ENCODE measurements at regions not wholly inside any gene's neighbourhood (a gene's known extent, or its start where the extent isn't known, plus 50 kb on each side); places are given as distances from the start of the nearest gene placed in this dataset.

DNA sequence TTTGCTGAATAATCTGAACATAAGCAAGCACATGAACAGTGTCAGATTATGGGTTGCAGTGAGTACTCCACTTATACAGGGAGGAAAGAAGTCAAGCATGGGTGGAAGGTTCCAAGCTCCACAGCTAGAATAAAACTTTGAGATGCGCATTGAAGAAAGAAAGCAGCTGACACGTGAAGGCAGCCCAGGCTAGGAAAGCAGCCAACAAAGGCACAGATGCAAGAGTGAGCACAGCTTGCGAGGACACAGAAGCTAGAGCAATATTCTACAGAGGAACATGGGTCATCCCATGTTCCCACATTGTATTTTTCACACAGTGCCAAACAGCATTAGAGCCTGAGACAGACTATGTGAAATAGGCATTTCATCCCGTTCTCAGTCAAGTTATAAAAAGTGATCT lies 194.6 kb upstream of the TBX20 start:
- no peaks in the 10 kb centered on the region for H3K4me1 ChIP-seq (ENCODE audit: insufficient read depth, low read length)
- H3K27me3 ChIP-seq (ENCODE audit: insufficient read depth, low read length), result no peaks in the 10 kb centered on the region
- H2AFZ ChIP-seq (ENCODE audit: low read depth, low read length), result no peak overlapping the region
- H3K9me3 ChIP-seq (ENCODE audit: low read length), result no peaks in the 10 kb centered on the region
- no peak overlapping the region for H3K4me3 ChIP-seq (ENCODE audit: low read length)
- no peaks in the 10 kb centered on the region for H3K36me3 ChIP-seq (ENCODE audit: insufficient read depth, low read length)

GRCh38 chr7:35446091-35446490 lies 192.2 kb upstream of the TBX20 start:
- H3K27me3 ChIP-seq (ENCODE audit: insufficient read depth, low read length), result no peaks in the 10 kb centered on the region
- H3K36me3 ChIP-seq (ENCODE audit: insufficient read depth, low read length), result no peaks in the 10 kb centered on the region
- H3K4me1 ChIP-seq (ENCODE audit: insufficient read depth, low read length), result no peaks in the 10 kb centered on the region
- H3K4me3 ChIP-seq (ENCODE audit: low read length), result no peak overlapping the region
- no peaks in the 10 kb centered on the region for H3K9me3 ChIP-seq (ENCODE audit: low read length)
- H2AFZ ChIP-seq (ENCODE audit: low read depth, low read length), result no peak overlapping the region

DNA sequence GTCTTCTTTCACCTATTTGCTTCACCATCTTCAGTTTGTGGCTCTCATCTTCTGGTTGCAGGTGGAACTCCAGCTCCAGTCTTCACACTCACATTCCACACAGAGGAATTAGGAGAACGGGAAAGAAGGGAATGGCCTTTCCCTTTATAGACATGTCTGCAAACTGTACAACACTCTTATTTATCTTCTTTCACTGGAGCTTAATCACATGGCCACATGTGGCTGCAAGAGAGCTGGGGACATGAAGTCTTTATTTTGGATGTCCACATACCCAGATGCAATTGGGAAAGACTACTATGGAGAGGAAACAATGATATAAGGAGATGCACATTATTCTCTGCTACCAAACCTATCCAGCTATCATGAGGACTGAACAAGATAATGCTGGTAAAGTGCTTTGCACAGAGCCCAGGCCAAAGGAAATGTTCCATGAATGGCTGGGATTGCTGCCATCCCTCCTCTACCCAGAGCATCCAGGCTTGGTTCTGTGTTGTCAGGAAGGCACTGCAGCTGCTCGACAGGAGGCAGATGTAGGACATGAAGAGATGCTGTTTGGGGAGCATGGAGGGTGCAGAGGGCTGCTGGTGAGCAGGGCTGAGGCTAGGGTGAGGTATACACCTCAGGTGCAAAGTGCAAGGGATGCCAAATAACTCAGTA lies 183.8 kb upstream of the TBX20 start:
- H3K27me3 ChIP-seq (ENCODE audit: insufficient read depth, low read length), result no peaks in the 10 kb centered on the region
- H2AFZ ChIP-seq (ENCODE audit: low read depth, low read length), result no peak overlapping the region
- no peaks in the 10 kb centered on the region for H3K4me1 ChIP-seq (ENCODE audit: insufficient read depth, low read length)
- H3K4me3 ChIP-seq (ENCODE audit: low read length), result no peak overlapping the region
- H3K9me3 ChIP-seq (ENCODE audit: low read length), result no peaks in the 10 kb centered on the region
- no peaks in the 10 kb centered on the region for H3K36me3 ChIP-seq (ENCODE audit: insufficient read depth, low read length)

DNA sequence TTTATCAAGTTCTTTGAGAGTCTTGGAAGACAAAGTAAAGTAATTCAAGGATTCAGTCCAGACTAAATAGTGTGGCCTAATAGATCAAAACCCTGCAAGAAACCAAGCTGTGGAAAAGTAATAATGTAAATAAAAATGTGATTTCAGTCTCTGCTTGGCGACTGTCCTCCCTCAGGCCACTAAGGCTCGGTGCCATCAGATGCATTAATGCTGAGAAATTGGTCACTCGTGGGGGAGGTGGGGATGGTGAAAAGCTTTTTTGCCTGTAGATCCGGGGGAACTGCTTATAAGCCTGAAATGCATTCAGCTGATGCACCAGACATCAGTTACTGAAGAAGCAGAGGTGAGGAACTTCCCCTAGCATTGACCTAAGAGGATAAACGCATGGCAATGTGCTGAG lies 182.6 kb upstream of the TBX20 start:
- H3K4me1 ChIP-seq (ENCODE audit: insufficient read depth, low read length), result no peaks in the 10 kb centered on the region
- H3K36me3 ChIP-seq (ENCODE audit: insufficient read depth, low read length), result no peaks in the 10 kb centered on the region
- no peaks in the 10 kb centered on the region for H3K9me3 ChIP-seq (ENCODE audit: low read length)
- no peak overlapping the region for H2AFZ ChIP-seq (ENCODE audit: low read depth, low read length)
- H3K4me3 ChIP-seq (ENCODE audit: low read length), result no peak overlapping the region
- H3K27me3 ChIP-seq (ENCODE audit: insufficient read depth, low read length), result no peaks in the 10 kb centered on the region

DNA sequence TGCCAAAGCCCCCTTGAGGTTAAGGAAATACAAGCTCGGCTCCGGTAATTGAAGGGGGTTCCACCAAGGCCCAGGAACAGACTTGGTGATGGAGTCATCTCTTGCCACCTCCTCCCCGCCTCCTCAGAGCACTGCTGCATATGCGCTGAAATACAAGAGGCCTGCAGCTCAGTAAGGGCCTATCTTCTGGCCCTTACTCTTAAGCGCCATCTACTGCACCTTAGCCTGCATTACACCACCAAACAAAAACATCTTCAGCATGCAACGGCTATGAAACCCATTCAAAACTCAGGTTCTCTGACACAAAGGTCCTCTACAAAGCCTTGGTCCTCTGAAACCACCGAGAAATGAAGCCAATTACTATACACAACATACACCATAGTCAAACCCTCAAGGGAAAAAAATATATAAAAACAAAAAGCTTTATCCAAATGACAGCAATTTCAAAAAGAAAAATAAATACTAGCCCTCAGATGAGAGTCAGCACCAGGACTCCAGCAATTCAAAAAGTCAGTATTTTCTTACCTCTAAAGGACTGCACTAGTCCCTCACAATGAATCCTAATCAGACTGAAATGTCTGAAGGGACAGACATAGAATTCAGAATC lies 176.8 kb upstream of the TBX20 start:
- H3K4me3 ChIP-seq (ENCODE audit: low read length), result no peak overlapping the region
- no peaks in the 10 kb centered on the region for H3K9me3 ChIP-seq (ENCODE audit: low read length)
- no peaks in the 10 kb centered on the region for H3K4me1 ChIP-seq (ENCODE audit: insufficient read depth, low read length)

DNA sequence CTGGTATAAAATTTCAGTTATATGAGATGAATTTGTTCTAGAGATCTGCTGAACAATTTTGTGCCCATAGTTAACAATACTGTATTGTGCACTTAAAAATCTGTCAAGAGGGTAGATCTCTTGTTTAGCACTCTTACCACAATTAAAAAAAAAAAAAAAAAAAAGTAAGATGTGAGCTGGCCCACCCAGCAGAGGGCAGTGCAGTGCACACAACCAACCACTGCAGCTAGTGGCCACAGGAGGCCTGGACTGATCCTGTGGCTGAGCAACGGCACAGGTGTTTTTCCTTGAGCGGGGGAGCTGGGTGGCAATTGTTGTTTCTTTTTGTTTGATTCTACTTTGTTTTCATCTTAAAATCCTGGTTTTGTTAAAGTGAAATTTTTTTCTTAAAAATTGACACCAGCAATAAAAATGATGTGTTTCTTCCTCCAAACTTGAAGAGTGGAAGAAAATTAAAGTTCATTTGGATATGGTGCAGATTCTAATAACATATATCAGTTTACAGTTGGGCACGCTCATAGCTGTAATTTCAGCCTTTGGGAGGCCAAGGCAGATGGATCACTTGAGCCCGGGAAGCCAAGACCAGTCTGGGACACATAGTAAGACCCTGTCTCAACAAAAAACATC lies 171.1 kb upstream of the TBX20 start:
- Histone ChIP-seq H2AFZ (ENCODE audit: low read depth, low read length) (no peak overlapping the region), H3K36me3 (ENCODE audit: insufficient read depth, low read length) (no peaks in the 10 kb centered on the region), H3K4me1 (ENCODE audit: insufficient read depth, low read length) (no peaks in the 10 kb centered on the region), H3K27me3 (ENCODE audit: insufficient read depth, low read length) (no peaks in the 10 kb centered on the region), H3K4me3 (ENCODE audit: low read length) (no peak overlapping the region), H3K9me3 (ENCODE audit: low read length) (no peaks in the 10 kb centered on the region)

More for the DNA sequence above, 176.8 kb upstream of the TBX20 start:
- no peaks in the 10 kb centered on the region for H3K36me3 ChIP-seq (ENCODE audit: insufficient read depth, low read length)
- H2AFZ ChIP-seq (ENCODE audit: low read depth, low read length), result no peak overlapping the region
- H3K27me3 ChIP-seq (ENCODE audit: insufficient read depth, low read length), result no peaks in the 10 kb centered on the region

GRCh38 chr7:35424440-35424839 lies 170.5 kb upstream of the TBX20 start:
- no peaks in the 10 kb centered on the region for H3K27me3 ChIP-seq (ENCODE audit: insufficient read depth, low read length)
- H3K9me3 ChIP-seq (ENCODE audit: low read length), result no peaks in the 10 kb centered on the region

GRCh38 chr7:35422715-35423114 lies 168.8 kb upstream of the TBX20 start:
- H2AFZ ChIP-seq (ENCODE audit: low read depth, low read length), result no peak overlapping the region
- H3K4me1 ChIP-seq (ENCODE audit: insufficient read depth, low read length), result no peaks in the 10 kb centered on the region
- H3K4me3 ChIP-seq (ENCODE audit: low read length), result no peak overlapping the region
- H3K36me3 ChIP-seq (ENCODE audit: insufficient read depth, low read length), result no peaks in the 10 kb centered on the region
- H3K27me3 ChIP-seq (ENCODE audit: insufficient read depth, low read length), result no peaks in the 10 kb centered on the region
- no peaks in the 10 kb centered on the region for H3K9me3 ChIP-seq (ENCODE audit: low read length)

More at GRCh38 chr7:35424440-35424839, 170.5 kb upstream of the TBX20 start:
- Histone ChIP-seq H3K4me3 (ENCODE audit: low read length) (no peak overlapping the region), H3K36me3 (ENCODE audit: insufficient read depth, low read length) (no peaks in the 10 kb centered on the region), H3K4me1 (ENCODE audit: insufficient read depth, low read length) (no peaks in the 10 kb centered on the region), H2AFZ (ENCODE audit: low read depth, low read length) (no peak overlapping the region)

GRCh38 chr7:35420656-35421055 lies 166.8 kb upstream of the TBX20 start:
- no peaks in the 10 kb centered on the region for H3K9me3 ChIP-seq (ENCODE audit: low read length)
- H3K4me1 ChIP-seq (ENCODE audit: insufficient read depth, low read length), result no peaks in the 10 kb centered on the region
- no peaks in the 10 kb centered on the region for H3K27me3 ChIP-seq (ENCODE audit: insufficient read depth, low read length)
- H3K36me3 ChIP-seq (ENCODE audit: insufficient read depth, low read length), result no peaks in the 10 kb centered on the region
- no peak overlapping the region for H3K4me3 ChIP-seq (ENCODE audit: low read length)
- no peak overlapping the region for H2AFZ ChIP-seq (ENCODE audit: low read depth, low read length)

GRCh38 chr7:35419391-35419755 lies 165.5 kb upstream of the TBX20 start:
- Histone ChIP-seq H3K27me3 (ENCODE audit: insufficient read depth, low read length) (no peaks in the 10 kb centered on the region), H3K4me3 (ENCODE audit: low read length) (no peak overlapping the region), H3K4me1 (ENCODE audit: insufficient read depth, low read length) (no peaks in the 10 kb centered on the region), H3K9me3 (ENCODE audit: low read length) (no peaks in the 10 kb centered on the region), H2AFZ (ENCODE audit: low read depth, low read length) (no peak overlapping the region), H3K36me3 (ENCODE audit: insufficient read depth, low read length) (no peaks in the 10 kb centered on the region)

GRCh38 chr7:35418716-35419390 lies 165.0 kb upstream of the TBX20 start:
- Histone ChIP-seq H3K36me3 (ENCODE audit: insufficient read depth, low read length) (no peaks in the 10 kb centered on the region), H3K4me3 (ENCODE audit: low read length) (no peak overlapping the region), H3K4me1 (ENCODE audit: insufficient read depth, low read length) (no peaks in the 10 kb centered on the region), H2AFZ (ENCODE audit: low read depth, low read length) (no peak overlapping the region), H3K9me3 (ENCODE audit: low read length) (no peaks in the 10 kb centered on the region), H3K27me3 (ENCODE audit: insufficient read depth, low read length) (no peaks in the 10 kb centered on the region)

DNA sequence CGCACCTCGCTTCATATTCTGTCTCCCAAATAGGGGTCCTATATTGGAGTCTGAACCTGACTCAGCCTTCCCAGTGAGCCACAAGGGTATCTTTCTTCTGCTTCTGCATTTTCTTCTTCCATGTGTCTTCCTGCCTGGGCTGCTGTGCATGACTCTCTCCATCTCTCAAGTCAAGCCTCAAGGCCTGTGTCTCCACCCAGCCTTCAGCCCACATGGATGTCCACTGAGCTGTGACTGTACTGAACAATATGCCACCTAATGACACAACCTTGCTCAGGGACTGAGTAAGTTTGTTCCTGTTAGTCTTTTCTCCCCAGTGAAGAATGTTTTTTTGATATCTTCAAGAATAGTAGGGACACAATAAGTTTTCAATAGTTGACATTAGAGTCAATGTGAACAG lies 162.7 kb upstream of the TBX20 start:
- Histone ChIP-seq H3K4me3 (ENCODE audit: low read length) (no peak overlapping the region), H3K36me3 (ENCODE audit: insufficient read depth, low read length) (no peaks in the 10 kb centered on the region), H2AFZ (ENCODE audit: low read depth, low read length) (no peak overlapping the region), H3K9me3 (ENCODE audit: low read length) (no peaks in the 10 kb centered on the region), H3K4me1 (ENCODE audit: insufficient read depth, low read length) (no peaks in the 10 kb centered on the region), H3K27me3 (ENCODE audit: insufficient read depth, low read length) (no peaks in the 10 kb centered on the region)

DNA sequence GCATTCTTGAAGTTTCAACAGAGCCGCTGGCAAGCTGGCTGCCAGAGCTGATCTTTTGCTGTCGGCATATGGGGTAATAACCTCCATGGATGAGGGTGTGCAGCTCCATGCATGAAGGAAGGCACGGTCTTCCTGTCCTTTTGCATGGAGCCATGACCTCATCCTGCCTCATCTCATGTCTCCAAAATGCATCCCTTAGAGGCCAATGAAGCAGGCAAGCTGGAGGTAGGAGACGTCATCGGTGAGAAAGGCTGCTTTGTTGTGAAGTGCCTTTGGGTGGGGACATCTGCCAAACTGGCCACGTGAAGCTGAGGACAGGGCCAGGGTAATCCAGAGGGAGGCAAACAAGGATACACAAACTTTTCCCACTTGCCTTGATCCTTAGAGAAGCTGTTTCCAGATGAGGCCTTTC lies 161.5 kb upstream of the TBX20 start:
- Histone ChIP-seq H2AFZ (ENCODE audit: low read depth, low read length) (no peak overlapping the region), H3K4me1 (ENCODE audit: insufficient read depth, low read length) (no peaks in the 10 kb centered on the region), H3K36me3 (ENCODE audit: insufficient read depth, low read length) (no peaks in the 10 kb centered on the region), H3K9me3 (ENCODE audit: low read length) (no peaks in the 10 kb centered on the region), H3K4me3 (ENCODE audit: low read length) (no peak overlapping the region), H3K27me3 (ENCODE audit: insufficient read depth, low read length) (no peaks in the 10 kb centered on the region)

Data from neuron (in vitro differentiated cells).